NCI-H510A treated with DMSO at 0.1 percent for 48 hours (cell line): ENCODE measurements at regions not wholly inside any gene's neighbourhood (a gene's known extent, or its start where the extent isn't known, plus 50 kb on each side); places are given as distances from the start of the nearest gene placed in this dataset.

ENCODE experiments used
- DNase-seq: peaks from one replicate; lab custom pipeline; 2025; lab: John Stamatoyannopoulos, UW

- no peak for DNase-seq
Observed at GRCh38 chr2:51484605-51485004, 452.7 kb upstream of the NRXN1 start.

- no peak for DNase-seq
Observed at GRCh38 chr2:51483720-51484119, 451.8 kb upstream of the NRXN1 start.

GRCh38 chr2:51472783-51473182, 440.9 kb upstream of the NRXN1 start:
- no peak for DNase-seq

GRCh38 chr2:51472300-51472699, 440.4 kb upstream of the NRXN1 start:
- no peak for DNase-seq

- DNase-seq: no peak
Observed at GRCh38 chr2:51469102-51469501, 437.2 kb upstream of the NRXN1 start.

GRCh38 chr2:51465326-51465725, 433.4 kb upstream of the NRXN1 start:
- DNase-seq: no peak

GRCh38 chr2:51454177-51454576, 422.2 kb upstream of the NRXN1 start:
- no peak for DNase-seq

DNA sequence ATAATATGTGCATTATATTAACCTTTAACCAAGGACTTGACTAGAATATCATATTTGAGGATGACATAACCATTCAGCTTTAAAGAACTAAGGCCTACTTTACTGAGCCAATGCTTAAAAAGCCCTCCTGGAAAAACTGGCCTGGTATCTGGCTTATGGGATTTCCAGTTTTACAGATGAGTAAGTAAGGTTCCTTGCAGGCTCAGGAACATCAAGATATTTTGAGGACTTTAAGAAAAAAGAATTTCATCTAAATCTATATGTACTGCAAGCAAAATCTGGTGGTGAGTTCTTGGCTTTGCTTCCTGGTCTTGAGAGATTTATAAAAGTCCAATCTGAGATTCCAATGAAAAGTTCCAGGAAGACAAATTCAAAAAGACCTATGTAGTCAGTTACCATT, 417.0 kb upstream of the NRXN1 start:
- no peak for DNase-seq

DNA sequence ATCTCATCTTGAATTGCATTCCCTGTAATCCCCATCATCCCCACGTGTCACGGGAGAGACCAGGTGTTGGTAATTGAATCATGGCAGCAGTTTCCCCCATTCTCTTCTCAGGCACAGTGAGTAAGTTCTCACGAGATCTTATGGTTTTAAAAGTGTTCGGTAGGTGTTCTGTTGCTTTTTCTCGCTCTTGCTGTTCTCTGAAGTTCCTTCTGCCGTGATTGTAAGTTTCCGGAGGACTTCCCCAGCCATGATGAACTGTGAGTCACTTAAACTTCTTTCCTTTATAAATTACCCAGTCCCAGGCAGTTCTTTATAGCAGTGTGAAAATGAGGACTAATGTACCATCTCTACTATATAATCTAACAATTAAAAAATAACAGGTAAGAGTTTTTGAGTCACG, 409.9 kb upstream of the NRXN1 start:
- DNase-seq: no peak

GRCh38 chr2:51424418-51424817, 392.5 kb upstream of the NRXN1 start:
- DNase-seq: no peak

DNA sequence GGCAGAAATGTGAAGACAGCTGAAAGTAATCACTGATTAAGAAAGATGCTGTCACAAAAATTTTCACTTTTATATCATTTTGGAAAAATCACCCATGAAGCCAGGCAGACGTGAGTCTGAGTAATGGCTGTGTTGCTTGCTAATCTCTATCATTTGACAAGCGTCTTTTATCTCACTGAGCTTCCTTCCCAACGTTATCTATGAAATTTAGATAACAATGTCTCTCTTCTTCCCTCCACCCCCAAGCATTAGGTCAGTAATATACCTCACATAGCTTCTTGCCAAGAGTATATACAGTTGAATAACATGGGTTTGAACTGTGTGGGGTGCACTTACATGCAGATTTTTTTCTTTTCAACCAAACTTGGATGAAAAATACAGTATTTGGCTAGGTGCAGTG, 388.6 kb upstream of the NRXN1 start:
- no peak for DNase-seq

GRCh38 chr2:51413726-51414125, 381.8 kb upstream of the NRXN1 start:
- DNase-seq: no peak

DNA sequence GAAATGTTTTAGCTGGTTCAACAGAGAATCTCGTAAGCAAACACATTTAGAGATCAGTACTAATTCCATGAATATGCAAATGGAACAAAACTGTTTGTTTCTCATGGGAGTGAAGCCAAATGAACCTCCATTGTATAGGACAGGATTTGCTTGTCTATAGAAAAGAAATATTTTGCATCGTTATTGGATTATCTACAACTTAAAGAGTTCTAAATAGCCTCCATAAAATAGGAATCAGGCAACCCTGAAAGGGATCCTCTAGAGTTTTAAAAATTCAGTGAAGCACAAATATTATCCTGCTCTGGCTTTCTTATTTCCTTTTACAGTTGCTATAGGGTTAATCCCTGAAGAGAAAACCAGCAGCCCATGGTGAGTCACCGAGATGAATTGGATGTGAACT, 378.4 kb upstream of the NRXN1 start:
- DNase-seq: no peak

GRCh38 chr2:51409920-51410319, 378.0 kb upstream of the NRXN1 start:
- DNase-seq: no peak

DNA sequence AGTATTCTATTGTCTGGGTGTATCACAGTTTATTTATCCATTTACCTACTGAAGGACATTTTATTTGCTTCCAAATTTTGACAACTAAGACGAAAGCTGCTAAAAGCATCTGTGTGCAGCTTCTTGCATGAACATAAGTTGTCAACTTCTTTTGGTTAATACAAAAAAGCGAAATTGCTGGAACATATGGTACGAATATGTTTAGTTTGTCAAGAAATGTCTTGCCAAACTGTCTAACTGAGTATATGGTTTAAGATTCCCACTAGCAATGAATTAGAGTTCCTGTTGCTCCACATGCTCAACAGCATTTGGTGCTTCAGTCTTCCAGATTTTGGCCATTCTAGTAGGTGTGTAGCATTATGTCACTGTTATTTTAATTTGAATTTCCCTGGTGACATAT, 372.3 kb upstream of the NRXN1 start:
- no peak for DNase-seq

GRCh38 chr2:51401546-51401945, 369.6 kb upstream of the NRXN1 start:
- DNase-seq: no peak

GRCh38 chr2:51387235-51387634, 355.3 kb upstream of the NRXN1 start:
- no peak for DNase-seq

DNA sequence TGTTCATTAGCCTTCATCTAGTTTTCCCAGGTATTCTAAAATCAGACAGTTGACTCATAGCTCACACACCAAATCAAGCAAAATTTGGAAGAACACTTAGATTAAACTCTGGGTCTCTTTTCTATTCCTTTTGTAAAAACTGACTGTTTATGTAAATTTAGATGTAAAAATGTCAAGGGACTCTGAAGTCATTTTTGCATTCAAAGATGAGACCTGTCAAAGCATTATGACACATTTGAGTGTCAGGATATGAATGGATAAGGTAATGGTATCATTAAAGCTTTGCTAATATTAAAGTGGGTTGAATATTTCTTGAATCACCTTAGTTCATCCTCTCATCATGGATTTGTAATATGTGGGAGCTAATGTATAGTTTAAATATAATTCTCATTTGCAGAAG, 348.1 kb upstream of the NRXN1 start:
- DNase-seq: no peak

DNA sequence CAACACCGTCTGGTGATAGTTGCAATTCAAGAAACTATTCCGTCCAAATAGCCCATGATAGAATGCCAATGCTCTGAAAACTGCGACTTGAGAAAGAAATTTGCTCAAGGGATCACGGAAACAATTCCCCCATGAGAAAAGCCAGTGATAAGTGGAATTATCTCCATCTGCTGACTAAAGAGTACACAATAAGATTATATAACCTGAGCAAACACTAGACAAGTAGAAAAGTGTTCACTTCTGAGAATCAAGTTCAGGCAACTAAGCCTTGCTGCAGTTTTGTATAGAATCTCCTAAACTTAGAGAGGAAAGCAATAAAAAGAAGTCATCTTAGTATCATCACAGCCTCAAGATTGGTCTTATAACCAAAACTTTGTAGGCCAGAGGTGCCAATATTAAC, 336.3 kb upstream of the NRXN1 start:
- peak; percentile 12 for DNase-seq

DNA sequence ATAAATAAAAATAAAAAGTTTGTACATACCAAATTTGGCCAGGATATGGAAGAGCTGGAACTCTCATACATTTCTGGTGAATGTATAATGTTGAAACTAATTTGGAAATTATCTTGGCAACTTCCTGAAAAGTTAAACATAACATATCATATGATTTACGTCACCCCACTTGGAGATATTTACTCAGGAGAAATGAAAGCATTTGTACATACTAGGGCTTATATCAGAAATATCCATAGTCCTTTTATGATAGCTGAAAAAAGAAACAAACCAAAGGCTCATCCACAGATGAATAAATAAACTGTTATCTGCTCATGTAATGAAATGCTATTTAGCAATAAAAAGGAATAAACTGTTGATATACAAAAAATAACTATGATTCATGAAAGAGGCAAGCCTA, 318.2 kb upstream of the NRXN1 start:
- no peak for DNase-seq

DNA sequence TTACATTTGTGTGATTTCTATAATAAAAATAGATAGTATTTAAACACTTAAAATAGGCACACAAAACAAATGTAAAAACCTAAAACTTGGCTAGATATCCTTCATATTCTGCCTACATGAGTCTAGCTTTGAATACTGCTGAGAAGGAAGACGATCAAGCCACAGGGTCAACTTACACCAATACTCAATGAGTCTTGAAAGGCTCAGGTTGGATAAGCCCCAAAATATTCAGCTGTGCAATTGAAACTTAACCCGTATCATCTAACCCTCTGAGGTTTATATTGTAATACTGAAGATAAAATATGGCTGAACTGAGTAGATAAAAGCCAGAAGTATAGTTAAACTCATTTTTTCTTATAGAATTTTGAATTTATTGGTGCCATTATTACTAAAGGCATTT, 313.0 kb upstream of the NRXN1 start:
- no peak for DNase-seq

- DNase-seq: no peak
Observed at GRCh38 chr2:51335087-51336058, 303.4 kb upstream of the NRXN1 start.

DNA sequence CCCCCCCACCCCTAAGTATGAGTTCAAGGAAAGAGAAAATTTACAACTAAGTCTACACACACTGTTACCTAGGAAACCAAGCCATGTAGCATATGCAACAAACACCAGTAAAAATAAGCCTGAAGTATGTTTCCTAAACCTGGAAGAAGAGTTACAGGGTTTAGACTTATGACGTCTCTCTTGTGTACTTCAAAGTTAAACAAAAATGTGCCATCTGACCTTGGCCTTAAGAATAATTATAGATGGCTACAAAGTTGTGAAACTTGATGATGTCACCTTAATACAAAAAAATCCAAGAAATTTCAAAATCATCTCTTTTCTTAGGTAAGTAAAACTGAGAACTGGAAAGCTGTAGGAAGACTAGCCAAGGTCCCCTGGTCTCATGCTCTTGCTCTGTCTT, 297.6 kb upstream of the NRXN1 start:
- DNase-seq: no peak

- DNase-seq: no peak
Observed at GRCh38 chr2:51324051-51324450, 292.1 kb upstream of the NRXN1 start.
